SU-DHL-6 (cell line): ENCODE measurements at regions not wholly inside any gene's neighbourhood (a gene's known extent, or its start where the extent isn't known, plus 50 kb on each side); places are given as distances from the start of the nearest gene placed in this dataset.
A peak's percentile ranks its signal among the peaks of the same experiment; 100 is the strongest.

ENCODE experiments used
- H2AFZ ChIP-seq: fragments of 200-600 bp; sonication (generic); 2 replicates; pipeline ENCODE4 v1.6.1; 2014; ENCODE audit warnings: low read depth, mild to moderate bottlenecking, moderate library complexity, mixed read lengths, antibody characterized with exemption, low read length; ENCODE audit not compliant: severe bottlenecking
- H3F3A ChIP-seq: fragments of 200-600 bp; shearing (Covaris generic); 2 replicates; pipeline ENCODE4 v1.6.0; 2016; ENCODE audit warnings: antibody characterized with exemption, mild to moderate bottlenecking; ENCODE audit not compliant: insufficient read depth
- H3K27ac ChIP-seq: fragments of 200-600 bp; sonication (generic); 2 replicates; pipeline ENCODE4 v1.5.1; 2016; ENCODE audit warnings: low read depth, mild to moderate bottlenecking, low read length, moderate library complexity, mixed read lengths
- H3K27me3 ChIP-seq: fragments of 200-600 bp; sonication (generic), shearing (Covaris generic); 2 replicates; pipeline ENCODE4 v1.6.0; 2014; ENCODE audit warnings: mild to moderate bottlenecking, low read length
- H3K36me3 ChIP-seq: fragments of 200-600 bp; sonication (generic); 2 replicates; pipeline ENCODE4 v1.6.1; 2014; ENCODE audit warnings: mild to moderate bottlenecking, low read length, mixed read lengths
- H3K4me2 ChIP-seq: fragments of 300-600, 200-600 bp; shearing (Covaris generic), sonication (generic); 2 replicates; pipeline ENCODE4 v1.6.0; 2014; ENCODE audit warnings: low read length, low read depth, mild to moderate bottlenecking; ENCODE audit not compliant: poor library complexity, severe bottlenecking
- H3K4me3 ChIP-seq: fragments of 200-600 bp; sonication (generic); 2 replicates; pipeline ENCODE4 v1.5.1; 2014; ENCODE audit warnings: antibody characterized with exemption, low read length, mild to moderate bottlenecking, mixed read lengths; ENCODE audit not compliant: insufficient read depth, poor library complexity, severe bottlenecking
- H3K79me2 ChIP-seq: fragments of 200-600 bp; sonication (generic); 2 replicates; pipeline ENCODE4 v1.6.1; 2014; ENCODE audit warnings: mild to moderate bottlenecking, low read length, moderate library complexity; ENCODE audit not compliant: insufficient read depth
- H3K9ac ChIP-seq: fragments of 200-600 bp; sonication (generic); 2 replicates; pipeline ENCODE4 v1.7.0; 2014; ENCODE audit warnings: mild to moderate bottlenecking, low read length
- H3K9me2 ChIP-seq: fragments of 200-600 bp; sonication (generic); replicated peaks from 2 replicates; pipeline ENCODE4 v1.6.1; 2014; ENCODE audit warnings: low read length; ENCODE audit not compliant: insufficient read depth
- H3K9me3 ChIP-seq: fragments of 200-600 bp; sonication (generic); 2 replicates; pipeline ENCODE4 v1.6.1; 2014; ENCODE audit warnings: low read length, mixed read lengths; ENCODE audit not compliant: insufficient read depth
- H4K20me1 ChIP-seq: fragments of 200-600 bp; sonication (generic); 2 replicates; pipeline ENCODE4 v1.6.1; 2014; ENCODE audit warnings: low read depth, mild to moderate bottlenecking, antibody characterized with exemption, low read length, moderate library complexity, mixed read lengths
- CTCF ChIP-seq: fragments of 200-600 bp; sonication (generic); IDR thresholded peaks from one replicate; pipeline ENCODE4 v1.5.1; 2017; ENCODE audit warnings: antibody characterized with exemption, mild to moderate bottlenecking, low read length, moderate library complexity; ENCODE audit not compliant: insufficient read depth, poor library complexity, severe bottlenecking
- EZH2phosphoT487 ChIP-seq: fragments of 200-600 bp; sonication (generic), shearing (Covaris generic); conservative IDR thresholded peaks from 2 replicates; pipeline ENCODE4 v1.6.1; 2018; ENCODE audit warnings: mild to moderate bottlenecking, antibody characterized with exemption, low read length, moderate library complexity, mixed read lengths

- Histone ChIP-seq H3K27me3 (no peaks in the 10 kb centered on the region), H3K36me3 (no peaks in the 10 kb centered on the region), H3K79me2 (no peaks in the 10 kb centered on the region), H3K4me3 (no peak overlapping the region), H3F3A (no peaks in the 10 kb centered on the region), H3K9ac (no peak overlapping the region), H3K9me2 (no peaks in the 10 kb centered on the region), H3K9me3 (no peaks in the 10 kb centered on the region), H4K20me1 (no peaks in the 10 kb centered on the region), H2AFZ (peak overlapping the region; percentile 53), H3K4me2 (no peak overlapping the region), H3K27ac (no peak overlapping the region)
- TF ChIP-seq CTCF (no peak), EZH2phosphoT487 (no peak)
These were observed 319.3 kb upstream of the CFAP20DC start for GRCh38 chr3:59368900-59369675.

- no peaks in the 10 kb centered on the region; the same call in 1 of the 2 replicates for H3K36me3 ChIP-seq
- no peaks in the 10 kb centered on the region for H3K9me2 ChIP-seq
- no peak overlapping the region for H3K4me2 ChIP-seq
- TF ChIP-seq EZH2phosphoT487, result no peak
- TF ChIP-seq CTCF, result no peak
- H3K27ac ChIP-seq, result no peak overlapping the region
- H3K9ac ChIP-seq, result no peak overlapping the region
- H3K9me3 ChIP-seq, result no peaks in the 10 kb centered on the region
- H4K20me1 ChIP-seq, result no peaks in the 10 kb centered on the region
- H3K27me3 ChIP-seq, result no peaks in the 10 kb centered on the region
- H3K4me3 ChIP-seq, result no peak overlapping the region
- H2AFZ ChIP-seq, result no peak overlapping the region
- no peaks in the 10 kb centered on the region for H3F3A ChIP-seq
- no peaks in the 10 kb centered on the region for H3K79me2 ChIP-seq
These were observed 317.3 kb upstream of the CFAP20DC start for GRCh38 chr3:59367150-59367549.

- H4K20me1 ChIP-seq, result no peaks in the 10 kb centered on the region
- H3K27me3 ChIP-seq, result no peaks in the 10 kb centered on the region
- H3K9me2 ChIP-seq, result no peaks in the 10 kb centered on the region
- H3K9ac ChIP-seq, result no peak overlapping the region
- H3K9me3 ChIP-seq, result no peaks in the 10 kb centered on the region
- H3K4me3 ChIP-seq, result no peak overlapping the region
- no peaks in the 10 kb centered on the region for H3K79me2 ChIP-seq
- TF ChIP-seq CTCF (no peak), EZH2phosphoT487 (no peak)
- H3K27ac ChIP-seq, result no peak overlapping the region
- H2AFZ ChIP-seq, result no peak overlapping the region
- H3F3A ChIP-seq, result no peaks in the 10 kb centered on the region
- no peaks in the 10 kb centered on the region; the same call in 1 of the 2 replicates for H3K36me3 ChIP-seq
- H3K4me2 ChIP-seq, result no peak overlapping the region
These were observed 316.4 kb upstream of the CFAP20DC start for GRCh38 chr3:59366218-59366617.
